GM13976 (cell line): ENCODE measurements at regions not wholly inside any gene's neighbourhood (a gene's known extent, or its start where the extent isn't known, plus 50 kb on each side); places are given as distances from the start of the nearest gene placed in this dataset.
"Not testable (repeated sequence)": the region's sequence is repeated elsewhere in the genome, so short reads cannot be mapped to it uniquely, and the experiment has no call there.

ENCODE experiments used
- DNase-seq: peaks from one replicate; pipeline ENCODE4 v3.0.0; 2012; ENCODE audit warnings: low spot score
- in situ Hi-C: fragments of 300-500 bp; cut with MboI; formaldehyde crosslinking; loops from one replicate; pipeline ENCODE4 v1.12.0; 2022; ENCODE audit warnings: low sequenced_read_pairs, mixed read lengths, inconsistent platforms; ENCODE audit not compliant: unreplicated experiment
- TF ChIP-seq, protein P1 (sequence below): IDR thresholded peaks from 2 replicates; pipeline ENCODE4 v1.5.1; 2012; ENCODE audit warnings: borderline replicate concordance, mild to moderate bottlenecking; ENCODE audit not compliant: insufficient read depth; ENCODE audit errors: extremely low read depth, missing control alignments, control extremely low read depth

DNA sequence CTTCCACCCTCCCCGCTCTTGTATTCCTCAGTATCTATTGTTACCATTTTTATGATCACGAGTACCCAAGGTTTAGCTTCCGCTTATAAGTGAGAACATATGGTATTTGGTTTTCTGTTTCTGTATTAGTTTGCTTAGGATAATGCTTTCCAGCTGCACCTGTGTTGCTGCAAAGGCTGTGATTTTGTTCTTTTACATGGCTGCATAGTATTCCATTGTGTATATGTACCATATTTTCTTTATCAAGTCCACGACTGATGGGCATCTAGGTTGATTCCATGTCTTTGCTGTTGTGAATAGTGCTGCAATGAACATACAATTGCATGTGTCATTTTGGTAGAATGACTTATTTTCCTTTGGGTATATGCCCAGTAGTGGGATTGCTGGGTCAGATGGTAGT lies 79.7 kb upstream of the EFCAB3 start:
- TF ChIP-seq, protein P1, sequence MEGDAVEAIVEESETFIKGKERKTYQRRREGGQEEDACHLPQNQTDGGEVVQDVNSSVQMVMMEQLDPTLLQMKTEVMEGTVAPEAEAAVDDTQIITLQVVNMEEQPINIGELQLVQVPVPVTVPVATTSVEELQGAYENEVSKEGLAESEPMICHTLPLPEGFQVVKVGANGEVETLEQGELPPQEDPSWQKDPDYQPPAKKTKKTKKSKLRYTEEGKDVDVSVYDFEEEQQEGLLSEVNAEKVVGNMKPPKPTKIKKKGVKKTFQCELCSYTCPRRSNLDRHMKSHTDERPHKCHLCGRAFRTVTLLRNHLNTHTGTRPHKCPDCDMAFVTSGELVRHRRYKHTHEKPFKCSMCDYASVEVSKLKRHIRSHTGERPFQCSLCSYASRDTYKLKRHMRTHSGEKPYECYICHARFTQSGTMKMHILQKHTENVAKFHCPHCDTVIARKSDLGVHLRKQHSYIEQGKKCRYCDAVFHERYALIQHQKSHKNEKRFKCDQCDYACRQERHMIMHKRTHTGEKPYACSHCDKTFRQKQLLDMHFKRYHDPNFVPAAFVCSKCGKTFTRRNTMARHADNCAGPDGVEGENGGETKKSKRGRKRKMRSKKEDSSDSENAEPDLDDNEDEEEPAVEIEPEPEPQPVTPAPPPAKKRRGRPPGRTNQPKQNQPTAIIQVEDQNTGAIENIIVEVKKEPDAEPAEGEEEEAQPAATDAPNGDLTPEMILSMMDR, result no peak
- DNase-seq, result no peak
- in situ Hi-C loops, result no loop called here

DNA sequence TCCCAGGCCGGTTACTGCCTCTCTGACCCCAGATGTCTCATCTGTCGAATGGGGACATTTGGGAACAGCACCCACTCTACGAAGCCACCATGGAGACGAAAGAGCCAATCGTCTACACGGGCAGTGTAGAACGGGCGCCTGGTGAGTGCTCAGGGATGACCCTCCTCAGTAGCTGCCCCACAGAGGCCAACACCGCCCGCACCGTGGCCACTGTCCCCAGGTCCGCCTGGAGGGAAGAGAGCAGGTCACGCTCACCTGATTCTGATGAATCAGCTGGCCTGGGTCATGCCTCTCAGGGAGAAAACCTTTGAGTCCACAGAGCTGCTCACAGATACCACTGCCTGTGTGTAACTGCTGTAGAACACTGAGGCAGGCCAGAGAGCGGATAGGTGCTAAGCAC lies 105.1 kb upstream of the EFCAB3 start:
- DNase-seq, in situ Hi-C loops: not testable (repeated sequence)

DNA sequence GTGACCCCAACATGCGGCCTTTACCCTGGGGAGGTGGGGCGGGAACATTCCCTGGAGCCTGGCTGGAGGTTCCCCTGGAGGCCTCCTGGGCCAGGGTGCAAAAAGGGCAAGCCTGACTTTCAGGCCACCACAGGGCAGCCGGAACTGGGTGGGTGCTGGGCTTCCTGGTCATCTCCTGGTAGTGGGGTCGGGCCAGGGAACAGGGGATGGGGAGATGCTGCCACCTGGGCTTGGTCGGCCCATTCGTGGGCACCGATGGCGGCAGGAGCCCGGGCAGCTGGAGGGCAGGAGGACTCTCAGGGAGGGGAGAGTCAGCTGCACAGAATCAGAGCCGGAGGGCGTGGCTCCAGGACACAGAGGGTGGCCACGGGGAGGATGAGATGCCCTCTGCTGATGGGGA lies 112.0 kb upstream of the EFCAB3 start:
- in situ Hi-C loops, DNase-seq: not testable (repeated sequence)

DNA sequence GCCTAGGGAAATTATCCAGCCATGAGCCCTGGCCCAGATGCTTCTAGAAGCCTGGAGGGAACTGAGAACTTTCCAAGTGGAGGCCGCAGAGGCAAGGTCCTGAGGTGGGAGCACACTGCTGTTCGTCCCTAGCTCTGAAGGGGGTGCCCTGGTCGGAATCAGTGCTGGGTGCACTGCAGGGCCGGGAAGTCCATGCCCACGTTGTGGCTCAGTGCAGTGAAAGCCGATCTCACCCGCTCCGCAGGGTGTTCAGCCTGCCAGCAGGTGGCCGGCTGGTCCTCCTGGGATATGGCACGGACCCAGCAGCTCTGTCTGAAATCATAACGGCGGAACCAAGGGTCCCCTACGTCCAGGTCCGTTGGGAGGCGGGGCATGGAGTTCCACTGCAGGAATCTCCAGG lies 115.4 kb upstream of the EFCAB3 start:
- DNase-seq, in situ Hi-C loops: not testable (repeated sequence)

DNA sequence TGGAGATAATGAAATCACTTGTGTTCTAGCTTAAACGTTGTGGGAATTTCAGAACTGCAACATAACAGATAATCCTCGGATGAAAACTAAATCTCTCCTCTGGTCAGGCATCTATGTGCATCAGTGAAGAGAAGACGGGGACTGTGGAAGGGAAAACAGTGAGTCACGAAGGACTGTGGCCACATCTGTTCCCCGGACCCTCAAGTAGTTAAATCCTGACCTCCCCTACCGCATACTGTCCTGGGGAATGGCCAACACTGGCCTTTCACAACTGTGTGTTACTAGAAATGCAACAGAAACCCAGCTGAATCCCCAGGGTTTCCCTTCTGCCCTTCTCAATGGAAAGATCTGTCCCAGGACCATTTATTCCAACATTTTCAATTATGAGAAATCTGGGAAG lies 124.6 kb upstream of the EFCAB3 start:
- DNase-seq, in situ Hi-C loops: not testable (repeated sequence)

DNA sequence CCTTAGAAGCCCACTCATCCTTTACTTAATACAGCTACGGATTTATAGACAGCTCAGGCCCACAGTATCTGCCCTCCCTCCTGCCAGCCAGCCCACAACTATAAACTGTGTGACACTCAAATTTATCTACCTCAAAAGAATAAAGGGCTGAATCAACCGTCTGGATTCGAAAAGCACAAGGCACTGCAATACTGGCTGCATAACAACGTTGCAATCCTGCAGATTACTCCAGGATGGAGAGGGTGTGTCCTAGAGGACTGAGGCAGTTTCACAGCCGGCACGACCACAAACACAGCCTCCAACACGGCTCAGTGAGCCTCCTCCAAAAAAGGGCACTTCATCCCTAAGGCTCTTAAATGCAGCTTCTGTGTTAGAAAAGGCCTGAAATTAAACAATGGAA lies 138.3 kb upstream of the EFCAB3 start:
- in situ Hi-C loops, DNase-seq: not testable (repeated sequence)

DNA sequence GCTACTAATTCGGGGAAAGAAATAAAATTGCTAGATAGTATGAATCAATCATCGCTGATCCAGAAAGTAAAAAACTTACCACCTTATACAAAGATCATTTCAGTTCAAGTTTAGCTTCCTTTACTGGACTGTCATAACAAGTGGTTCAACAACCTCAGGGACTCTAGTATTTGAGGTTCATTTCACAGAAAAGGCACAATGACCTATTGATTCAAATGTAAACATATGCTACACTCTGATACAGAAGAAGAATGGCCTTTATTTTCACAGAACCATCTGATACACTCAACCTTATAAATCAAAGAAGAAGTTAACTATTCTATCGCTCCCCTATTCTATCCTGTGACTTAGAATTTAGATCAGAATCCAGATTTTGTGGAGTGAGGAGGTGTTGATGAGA lies 140.8 kb upstream of the EFCAB3 start:
- DNase-seq, in situ Hi-C loops: not testable (repeated sequence)

DNA sequence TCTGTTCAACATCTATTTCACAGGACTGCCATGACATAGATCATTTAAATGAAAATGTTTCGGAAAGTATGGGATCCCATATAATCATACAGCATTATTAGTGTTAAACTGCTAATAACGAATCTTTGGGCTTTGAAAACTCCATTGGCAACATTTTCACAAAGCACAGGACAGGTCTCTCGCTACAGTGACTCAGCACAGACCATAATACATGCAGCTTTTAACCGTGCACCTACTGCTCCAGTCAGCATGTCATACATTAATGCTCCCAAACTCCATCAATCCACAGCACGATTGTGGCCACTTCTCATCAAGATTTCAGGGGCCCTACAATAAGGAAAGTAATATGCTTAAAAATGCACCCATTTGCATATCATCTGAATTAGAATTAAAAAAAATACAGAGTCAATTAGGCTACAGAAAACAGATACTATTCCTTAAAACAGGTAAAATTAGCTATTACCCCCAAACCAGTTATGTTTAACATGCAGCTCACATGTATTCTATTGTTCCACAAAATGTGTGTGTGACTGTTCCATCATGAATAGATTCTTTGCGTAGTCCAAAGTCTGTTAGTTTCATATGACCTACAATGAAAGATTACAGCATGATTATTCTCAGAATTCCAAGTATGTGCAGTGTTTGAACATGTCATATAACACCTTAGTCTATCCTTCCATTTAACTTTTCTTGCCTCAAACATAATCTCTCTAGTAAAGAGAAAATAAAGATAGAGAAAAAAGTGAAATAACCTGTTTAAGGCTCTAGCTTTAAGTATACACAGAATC lies 141.6 kb upstream of the EFCAB3 start:
- DNase-seq, in situ Hi-C loops: not testable (repeated sequence)

DNA sequence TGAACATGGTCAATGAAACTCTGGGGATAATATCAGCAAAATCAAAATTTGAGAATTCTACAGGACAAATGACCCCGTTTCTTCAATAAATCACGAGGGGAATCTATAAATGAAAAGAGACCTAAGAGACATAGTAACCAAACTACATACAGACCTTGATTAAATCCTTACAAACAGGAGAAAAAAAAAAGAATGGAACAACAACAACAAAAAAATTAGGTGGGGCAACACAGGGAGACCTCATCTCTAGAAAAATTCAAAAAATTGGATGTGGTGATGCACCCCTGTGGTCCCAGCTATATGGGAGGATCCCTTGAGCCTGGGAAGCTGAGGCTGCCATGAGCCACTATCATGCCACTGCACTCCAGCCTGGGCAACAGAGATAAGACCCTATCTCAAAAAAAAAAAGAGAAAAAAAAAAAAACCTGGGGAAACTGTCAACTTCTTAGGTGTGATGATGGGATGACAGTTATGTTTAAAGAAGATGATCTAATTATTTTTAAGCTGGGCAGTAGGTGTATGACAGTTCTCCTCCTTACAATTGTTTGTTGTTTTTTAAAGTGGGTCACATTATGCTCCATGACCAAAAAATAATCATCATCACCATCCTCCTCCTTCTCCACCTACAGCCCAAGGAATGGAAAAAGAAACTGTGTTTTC lies 146.4 kb upstream of the EFCAB3 start:
- in situ Hi-C loops, DNase-seq: not testable (repeated sequence)

DNA sequence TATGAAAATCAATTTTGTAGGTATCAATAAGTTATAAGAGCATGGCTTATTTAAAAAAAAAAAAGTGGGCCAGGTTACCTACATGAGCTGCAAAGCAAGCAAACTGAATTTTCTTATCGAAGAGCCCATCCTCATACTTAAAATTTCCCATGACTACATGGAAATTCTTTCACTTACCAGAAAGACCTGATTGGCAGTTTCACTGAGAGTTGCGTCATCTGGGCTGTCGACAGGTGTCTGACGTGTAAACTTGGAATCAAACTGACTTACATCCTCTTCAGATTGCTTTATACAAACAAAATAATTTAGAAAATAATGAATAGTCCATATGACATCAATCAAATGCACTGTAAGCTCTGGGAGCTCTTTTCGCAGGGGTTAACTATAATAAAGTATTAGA lies 149.1 kb upstream of the EFCAB3 start:
- DNase-seq, result not testable (repeated sequence)

DNA sequence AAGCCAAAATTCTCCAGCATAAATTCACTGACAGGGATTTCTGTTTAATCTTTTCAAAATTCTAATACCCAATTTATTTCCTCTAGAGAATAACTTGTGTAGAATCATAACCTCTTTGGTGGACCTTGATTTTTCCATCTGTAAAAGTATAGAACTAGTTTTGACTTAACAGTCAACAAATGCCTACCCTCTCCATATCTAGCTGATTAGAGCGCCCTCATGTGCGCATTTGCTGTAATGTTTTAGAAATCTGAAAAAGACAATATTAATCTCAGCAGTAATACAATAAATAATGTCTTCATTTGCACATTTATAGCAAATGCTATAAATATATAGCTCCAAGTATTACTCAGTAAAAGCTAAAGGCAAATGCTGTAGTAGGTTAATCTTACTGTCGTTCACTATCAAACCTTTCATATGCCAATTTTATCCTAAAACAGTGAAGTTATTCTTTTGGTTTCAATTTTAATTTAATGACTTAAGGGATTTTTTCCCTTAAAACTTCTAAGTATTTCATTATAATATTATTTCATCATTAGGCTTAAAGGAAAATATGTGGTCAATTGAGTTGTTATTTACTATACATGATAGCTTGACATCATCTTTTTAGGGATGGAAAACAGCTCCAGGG lies 153.6 kb upstream of the EFCAB3 start:
- in situ Hi-C loops, result not testable (repeated sequence)

More for the DNA sequence above, 149.1 kb upstream of the EFCAB3 start:
- in situ Hi-C loops, result not testable (repeated sequence)

DNA sequence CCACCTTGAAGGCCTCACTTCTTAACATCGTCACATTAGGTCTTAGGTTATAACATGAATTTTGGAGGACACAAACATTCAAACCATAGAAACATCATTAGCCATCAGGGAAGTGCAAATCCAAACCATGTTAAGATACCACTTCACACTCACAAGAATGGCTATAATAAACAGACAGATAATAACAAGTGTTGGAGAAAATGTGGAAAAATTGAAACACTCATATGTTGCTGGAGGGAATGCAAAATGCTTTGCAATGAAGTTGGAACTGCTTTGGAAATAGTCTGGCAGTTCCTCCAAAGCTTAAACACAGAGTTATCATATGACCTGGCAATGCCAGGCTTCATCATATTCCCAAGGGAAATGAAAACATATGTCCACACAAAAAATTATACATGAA lies 156.8 kb upstream of the EFCAB3 start:
- in situ Hi-C loops, DNase-seq: not testable (repeated sequence)

More for the DNA sequence above, 153.6 kb upstream of the EFCAB3 start:
- DNase-seq, result not testable (repeated sequence)
